ENCODE measurements at regions not wholly inside any gene's neighbourhood (a gene's known extent, or its start where the extent isn't known, plus 50 kb on each side); places are given as distances from the start of the nearest gene placed in this dataset.

- TF ChIP-seq FOXK2 (IDR thresholded peaks at IDR 0.05) (no peak), BHLHE40 (IDR thresholded peaks at IDR 0.05; ENCODE audit: borderline replicate concordance) (no peak), L3MBTL2 (conservative IDR thresholded peaks at IDR 0.05) (no peak), ELF4 (IDR thresholded peaks at IDR 0.05) (no peak), SP1 (IDR thresholded peaks at IDR 0.05) (no peak), FOXA1 (IDR thresholded peaks at IDR 0.05) (no peak), NFRKB (IDR thresholded peaks at IDR 0.05) (no peak), CTBP1 (IDR thresholded peaks at IDR 0.05; ENCODE audit: borderline replicate concordance) (no peak), LEF1 (IDR thresholded peaks at IDR 0.05; ENCODE audit: borderline replicate concordance) (no peak), TARDBP (IDR thresholded peaks at IDR 0.05) (no peak)
- TF ChIP-seq, protein P1, sequence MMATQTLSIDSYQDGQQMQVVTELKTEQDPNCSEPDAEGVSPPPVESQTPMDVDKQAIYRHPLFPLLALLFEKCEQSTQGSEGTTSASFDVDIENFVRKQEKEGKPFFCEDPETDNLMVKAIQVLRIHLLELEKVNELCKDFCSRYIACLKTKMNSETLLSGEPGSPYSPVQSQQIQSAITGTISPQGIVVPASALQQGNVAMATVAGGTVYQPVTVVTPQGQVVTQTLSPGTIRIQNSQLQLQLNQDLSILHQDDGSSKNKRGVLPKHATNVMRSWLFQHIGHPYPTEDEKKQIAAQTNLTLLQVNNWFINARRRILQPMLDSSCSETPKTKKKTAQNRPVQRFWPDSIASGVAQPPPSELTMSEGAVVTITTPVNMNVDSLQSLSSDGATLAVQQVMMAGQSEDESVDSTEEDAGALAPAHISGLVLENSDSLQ (IDR thresholded peaks at IDR 0.05), result no peak
- no peak for DNase-seq (ENCODE audit: extremely low spot score)
- POLR2A ChIA-PET, result no interaction called here
- CTCF ChIA-PET, result no interaction called here
Measured at GRCh38 chr20:48008850-48009515, 223.7 kb upstream of the SULF2 start.

DNA sequence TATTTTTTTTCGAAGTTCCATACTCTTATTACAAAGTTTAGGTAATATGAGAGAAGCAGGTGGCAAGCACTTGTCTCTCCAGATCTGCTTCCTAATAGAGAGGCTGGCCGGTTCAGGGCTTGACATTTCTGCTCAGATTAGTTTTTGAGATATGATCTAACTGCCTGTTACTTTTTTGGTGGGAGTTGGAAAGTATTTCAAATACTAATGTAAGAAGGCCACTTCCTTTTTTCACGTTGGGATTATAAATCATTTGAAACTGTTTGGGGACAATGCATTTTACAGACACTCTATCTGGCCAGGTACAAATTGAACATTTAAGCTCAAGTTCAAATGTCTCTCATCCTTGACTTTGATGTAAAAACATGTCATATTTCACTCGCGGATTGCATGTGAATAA lies 222.1 kb upstream of the SULF2 start:
- DNase-seq (ENCODE audit: extremely low spot score), result no peak
- TF ChIP-seq ARNT (IDR thresholded peaks at IDR 0.05) (no peak), ELF4 (IDR thresholded peaks at IDR 0.05) (no peak), L3MBTL2 (conservative IDR thresholded peaks at IDR 0.05) (no peak), LEF1 (IDR thresholded peaks at IDR 0.05; ENCODE audit: borderline replicate concordance) (no peak), CTBP1 (IDR thresholded peaks at IDR 0.05; ENCODE audit: borderline replicate concordance) (no peak)
- ChIA-PET CTCF (no interaction called here), POLR2A (no interaction called here)

DNA sequence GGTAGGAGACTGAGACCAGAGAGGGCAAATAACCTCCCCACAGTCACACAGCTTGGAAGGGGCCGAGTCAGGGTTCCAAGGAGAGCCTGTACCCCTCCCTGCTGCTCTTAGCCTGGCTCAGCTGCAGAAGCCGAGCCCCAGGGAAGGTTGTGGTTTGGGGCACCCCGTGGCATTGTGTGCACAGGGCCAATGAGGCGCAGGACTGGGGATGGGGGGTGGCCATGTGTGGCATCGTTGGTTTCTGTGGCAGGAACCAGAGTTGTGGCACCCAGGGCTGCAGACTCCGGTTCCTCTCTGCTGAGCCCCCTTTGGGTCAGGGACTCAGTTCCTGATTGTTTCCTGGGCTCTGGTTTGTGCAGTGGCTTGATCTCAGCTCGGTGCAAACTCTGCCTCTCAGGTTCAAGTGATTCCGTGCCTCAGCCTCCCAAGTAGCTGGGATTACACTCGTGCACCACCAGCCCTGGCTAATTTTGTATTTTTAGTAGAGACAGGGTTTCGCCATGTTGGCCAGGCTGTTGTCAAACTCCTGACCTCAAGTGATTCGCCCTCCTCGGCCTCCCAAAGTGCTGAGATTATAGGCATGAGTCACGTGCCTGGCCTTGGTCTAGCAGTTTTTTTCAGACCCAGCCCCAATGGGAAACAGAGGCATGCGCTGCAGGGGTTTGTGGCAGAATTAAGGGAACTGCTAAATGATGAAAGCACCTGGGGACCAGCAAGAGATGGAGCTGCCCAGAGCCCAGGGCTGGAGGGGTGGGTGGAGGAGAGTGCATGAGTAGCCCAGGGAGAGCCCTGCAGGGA lies 221.0 kb upstream of the SULF2 start:
- POLR2A ChIA-PET, result no interaction called here
- TF ChIP-seq ARNT (IDR thresholded peaks at IDR 0.05) (no peak), L3MBTL2 (conservative IDR thresholded peaks at IDR 0.05) (no peak), HDGF (IDR thresholded peaks at IDR 0.05; ENCODE audit: borderline replicate concordance) (no peak), FOXA1 (IDR thresholded peaks at IDR 0.05) (no peak), CTBP1 (IDR thresholded peaks at IDR 0.05; ENCODE audit: borderline replicate concordance) (no peak), SP1 (IDR thresholded peaks at IDR 0.05) (no peak), FOXM1 (IDR thresholded peaks at IDR 0.05; ENCODE audit: borderline replicate concordance) (no peak), TARDBP (IDR thresholded peaks at IDR 0.05) (no peak), NFRKB (IDR thresholded peaks at IDR 0.05) (no peak), SUZ12 (IDR thresholded peaks at IDR 0.05) (no peak)
- TF ChIP-seq, protein P1 (IDR thresholded peaks at IDR 0.05), result no peak
- CTCF ChIA-PET, result no interaction called here
- DNase-seq (ENCODE audit: extremely low spot score), result no peak

GRCh38 chr20:48003021-48003420 lies 217.7 kb upstream of the SULF2 start:
- CTCF ChIA-PET, result no interaction called here
- TF ChIP-seq ARNT (IDR thresholded peaks at IDR 0.05) (no peak), BHLHE40 (IDR thresholded peaks at IDR 0.05; ENCODE audit: borderline replicate concordance) (no peak), HDGF (IDR thresholded peaks at IDR 0.05; ENCODE audit: borderline replicate concordance) (no peak), FOXK2 (IDR thresholded peaks at IDR 0.05) (no peak), ELF4 (IDR thresholded peaks at IDR 0.05) (no peak), SUZ12 (IDR thresholded peaks at IDR 0.05) (no peak), SP1 (IDR thresholded peaks at IDR 0.05) (no peak), CTBP1 (IDR thresholded peaks at IDR 0.05; ENCODE audit: borderline replicate concordance) (no peak), FOXM1 (IDR thresholded peaks at IDR 0.05; ENCODE audit: borderline replicate concordance) (no peak), TARDBP (IDR thresholded peaks at IDR 0.05) (no peak), FOXA1 (IDR thresholded peaks at IDR 0.05) (no peak), ZNF384 (IDR thresholded peaks at IDR 0.05) (no peak)
- TF ChIP-seq, protein P1 (IDR thresholded peaks at IDR 0.05), result no peak
- POLR2A ChIA-PET, result no interaction called here
- DNase-seq (ENCODE audit: extremely low spot score), result no peak

- no peak for TF ChIP-seq SUZ12 (IDR thresholded peaks at IDR 0.05)
- no peak for TF ChIP-seq FOXA1 (IDR thresholded peaks at IDR 0.05)
- TF ChIP-seq FOXK2 (IDR thresholded peaks at IDR 0.05), result no peak
- TF ChIP-seq LEF1 (IDR thresholded peaks at IDR 0.05; ENCODE audit: borderline replicate concordance), result no peak
- TF ChIP-seq L3MBTL2 (conservative IDR thresholded peaks at IDR 0.05), result no peak
- ChIA-PET POLR2A (no interaction called here), CTCF (no interaction called here)
- DNase-seq (ENCODE audit: extremely low spot score), result no peak
Measured at GRCh38 chr20:48002517-48002970, 217.3 kb upstream of the SULF2 start.

DNA sequence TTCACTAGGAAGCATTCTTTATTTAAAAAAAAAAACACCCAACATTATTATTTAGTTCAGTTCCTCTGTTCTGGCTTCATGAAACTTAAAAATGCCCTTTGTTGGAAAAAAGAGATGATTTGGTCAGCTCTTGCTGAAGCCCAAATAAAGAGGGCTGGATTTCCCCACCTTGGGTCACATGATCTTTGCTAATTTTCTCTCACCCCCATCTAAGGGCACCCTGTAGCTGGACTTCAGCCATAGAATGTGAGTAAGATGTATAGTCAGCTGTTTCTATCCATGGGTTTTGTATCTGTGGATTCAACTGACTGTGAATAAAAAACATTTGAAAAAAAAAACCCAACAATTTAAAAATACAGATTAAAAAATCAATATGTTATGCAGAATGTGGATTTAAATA lies 213.9 kb upstream of the SULF2 start:
- ChIA-PET POLR2A (no interaction called here), CTCF (no interaction called here)
- TF ChIP-seq ZNF384 (IDR thresholded peaks at IDR 0.05) (no peak), NFRKB (IDR thresholded peaks at IDR 0.05) (no peak), SUZ12 (IDR thresholded peaks at IDR 0.05) (no peak), ARNT (IDR thresholded peaks at IDR 0.05) (no peak), CTBP1 (IDR thresholded peaks at IDR 0.05; ENCODE audit: borderline replicate concordance) (no peak), L3MBTL2 (conservative IDR thresholded peaks at IDR 0.05) (no peak), SP1 (IDR thresholded peaks at IDR 0.05) (no peak), FOXA1 (IDR thresholded peaks at IDR 0.05) (no peak), FOXM1 (IDR thresholded peaks at IDR 0.05; ENCODE audit: borderline replicate concordance) (no peak), HDGF (IDR thresholded peaks at IDR 0.05; ENCODE audit: borderline replicate concordance) (no peak), ELF4 (IDR thresholded peaks at IDR 0.05) (no peak), TARDBP (IDR thresholded peaks at IDR 0.05) (no peak), BHLHE40 (IDR thresholded peaks at IDR 0.05; ENCODE audit: borderline replicate concordance) (no peak)
- TF ChIP-seq, protein P1 (IDR thresholded peaks at IDR 0.05), result no peak

More for the DNA sequence above, 213.9 kb upstream of the SULF2 start:
- no peak for DNase-seq (ENCODE audit: extremely low spot score)

All from HEK293T (cell line).